ENCODE measurements at regions not wholly inside any gene's neighbourhood (a gene's known extent, or its start where the extent isn't known, plus 50 kb on each side); places are given as distances from the start of the nearest gene placed in this dataset.

DNA sequence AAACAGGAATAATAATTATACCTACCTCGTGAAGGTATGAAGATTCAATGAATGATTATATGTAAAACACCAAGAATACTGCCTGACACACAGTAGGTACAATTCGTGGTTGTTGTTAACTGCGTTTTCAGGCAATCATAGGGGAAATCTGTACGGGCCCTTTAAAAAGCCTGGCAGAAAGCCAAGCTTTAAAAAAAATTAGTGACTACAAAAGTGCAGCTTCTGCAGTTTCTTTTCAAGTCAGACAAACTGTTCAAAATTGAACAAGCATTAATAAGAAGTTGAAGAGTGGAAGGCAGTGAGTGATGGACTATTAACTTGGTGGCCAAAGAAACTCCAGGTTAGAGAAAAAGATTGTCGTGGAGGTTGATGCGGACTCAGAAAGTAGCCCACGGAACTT is 85.9 kb upstream of the TRIO start:
- TF ChIP-seq NFIC (IDR thresholded peaks at IDR 0.05; ENCODE audit: low read length) = no peak
- TF ChIP-seq ZNF264 (CRISPR knock-in tag; IDR thresholded peaks at IDR 0.05) = no peak
- no peak for TF ChIP-seq HNRNPLL (IDR thresholded peaks at IDR 0.05; ENCODE audit: low read depth, low read length, poor library complexity, severe bottlenecking)
- TF ChIP-seq ZBTB21 (CRISPR knock-in tag; IDR thresholded peaks at IDR 0.05) = no peak
- TF ChIP-seq JDP2 (CRISPR knock-in tag; IDR thresholded peaks at IDR 0.05; ENCODE audit: borderline replicate concordance) = no peak

All from HepG2 (cell line).